ENCODE measurements at regions not wholly inside any gene's neighbourhood (a gene's known extent, or its start where the extent isn't known, plus 50 kb on each side); places are given as distances from the start of the nearest gene placed in this dataset.

DNA sequence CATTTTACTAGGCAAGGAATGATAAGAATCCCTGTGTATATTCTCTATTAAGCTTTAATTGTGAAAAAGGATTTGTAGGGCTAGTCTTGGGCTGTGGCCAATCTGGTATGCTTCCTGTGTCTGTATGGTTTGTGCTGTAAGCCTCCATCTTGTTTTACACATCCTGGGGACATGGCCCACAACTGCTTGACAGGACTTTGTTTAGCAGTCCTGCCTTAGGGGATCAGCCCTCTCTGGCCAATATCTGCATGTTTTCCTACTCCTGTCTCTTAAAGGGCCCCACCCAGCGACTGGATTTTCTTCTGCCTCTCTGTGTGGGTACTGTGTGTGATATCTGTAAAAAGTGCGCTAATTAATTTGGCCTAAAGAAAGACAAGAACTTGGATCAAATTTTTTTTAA, 813.2 kb downstream of the PLA2G4A start:
- TF ChIP-seq, protein P1, sequence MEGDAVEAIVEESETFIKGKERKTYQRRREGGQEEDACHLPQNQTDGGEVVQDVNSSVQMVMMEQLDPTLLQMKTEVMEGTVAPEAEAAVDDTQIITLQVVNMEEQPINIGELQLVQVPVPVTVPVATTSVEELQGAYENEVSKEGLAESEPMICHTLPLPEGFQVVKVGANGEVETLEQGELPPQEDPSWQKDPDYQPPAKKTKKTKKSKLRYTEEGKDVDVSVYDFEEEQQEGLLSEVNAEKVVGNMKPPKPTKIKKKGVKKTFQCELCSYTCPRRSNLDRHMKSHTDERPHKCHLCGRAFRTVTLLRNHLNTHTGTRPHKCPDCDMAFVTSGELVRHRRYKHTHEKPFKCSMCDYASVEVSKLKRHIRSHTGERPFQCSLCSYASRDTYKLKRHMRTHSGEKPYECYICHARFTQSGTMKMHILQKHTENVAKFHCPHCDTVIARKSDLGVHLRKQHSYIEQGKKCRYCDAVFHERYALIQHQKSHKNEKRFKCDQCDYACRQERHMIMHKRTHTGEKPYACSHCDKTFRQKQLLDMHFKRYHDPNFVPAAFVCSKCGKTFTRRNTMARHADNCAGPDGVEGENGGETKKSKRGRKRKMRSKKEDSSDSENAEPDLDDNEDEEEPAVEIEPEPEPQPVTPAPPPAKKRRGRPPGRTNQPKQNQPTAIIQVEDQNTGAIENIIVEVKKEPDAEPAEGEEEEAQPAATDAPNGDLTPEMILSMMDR (IDR thresholded peaks at IDR 0.05 in 8 of 11, conservative IDR thresholded peaks at IDR 0.05 in 3 of 11): no peak
- TF ChIP-seq POLR2AphosphoS5 (IDR thresholded peaks at IDR 0.05) (no peak), POLR2A (IDR thresholded peaks at IDR 0.05) (no peak)
